NCI-H1105 (cell line): ENCODE measurements at regions not wholly inside any gene's neighbourhood (a gene's known extent, or its start where the extent isn't known, plus 50 kb on each side); places are given as distances from the start of the nearest gene placed in this dataset.
A peak's percentile ranks its signal among the peaks of the same experiment; 100 is the strongest.

ENCODE experiments used
- DNase-seq: peaks from one replicate; lab custom pipeline; 2025; lab: John Stamatoyannopoulos, UW

- DNase-seq: no peak
Observed at GRCh38 chr18:61082976-61083630, 250.1 kb upstream of the CDH20 start.

GRCh38 chr18:61085036-61085435 is 248.2 kb upstream of the CDH20 start:
- no peak for DNase-seq

- no peak for DNase-seq
Observed at GRCh38 chr18:61085761-61086160, 247.5 kb upstream of the CDH20 start.

DNA sequence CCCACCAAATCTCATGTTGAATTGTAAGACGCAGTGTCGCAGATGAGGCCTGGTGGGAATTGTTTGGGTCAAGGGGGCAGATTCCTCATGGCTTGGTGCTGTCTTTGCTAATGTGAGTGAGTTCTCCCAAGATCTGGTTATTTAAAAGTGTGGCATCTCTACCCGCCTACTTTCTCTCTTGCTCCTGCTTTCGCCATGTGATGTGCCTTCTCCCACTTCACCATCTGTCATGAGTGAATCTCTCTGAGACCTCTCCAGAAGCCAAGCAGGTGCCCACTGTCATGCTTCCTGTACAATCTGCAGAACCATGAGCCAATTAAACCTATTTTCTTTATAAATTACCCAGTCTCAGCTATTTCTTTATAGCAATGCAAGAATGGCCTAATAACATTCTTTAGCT is 246.6 kb upstream of the CDH20 start:
- no peak for DNase-seq

DNA sequence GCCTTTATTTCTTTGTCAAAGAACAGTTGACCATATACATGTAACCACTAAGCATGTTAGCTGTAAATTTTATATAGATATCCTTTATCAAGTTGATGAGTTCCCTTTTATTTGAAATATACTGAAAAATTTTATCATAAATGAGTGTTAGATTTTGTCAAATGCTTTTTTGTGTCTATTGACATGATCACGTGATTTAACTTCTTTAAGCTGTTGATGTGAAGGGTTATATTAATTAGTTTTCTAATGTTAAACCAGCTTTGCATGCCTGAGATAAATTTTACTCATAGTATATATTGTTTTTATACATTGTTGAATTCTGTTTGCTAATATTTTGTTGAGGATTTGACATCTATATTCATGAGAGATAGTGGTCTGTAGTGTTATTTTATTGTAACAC is 241.9 kb upstream of the CDH20 start:
- DNase-seq: no peak

DNA sequence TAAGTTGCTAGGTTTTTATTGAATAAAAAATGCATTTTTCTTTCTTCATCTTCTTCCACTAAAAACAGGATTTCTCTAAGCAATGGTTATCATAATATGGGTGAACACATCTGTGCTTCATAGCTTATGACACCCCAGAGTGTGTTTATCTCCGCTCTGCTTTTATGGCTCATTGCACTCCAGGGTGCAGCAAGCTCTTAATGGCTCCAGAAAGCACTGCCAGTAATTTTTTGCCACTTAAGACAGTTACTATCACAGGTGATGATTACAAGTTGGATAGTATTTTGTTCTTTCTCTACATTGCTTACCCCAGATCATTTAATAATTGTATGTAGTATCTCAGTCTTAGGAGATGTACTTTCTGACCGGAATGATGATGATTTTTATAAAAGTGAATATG is 239.3 kb upstream of the CDH20 start:
- DNase-seq: peak; percentile 69

GRCh38 chr18:61096226-61096625 is 237.0 kb upstream of the CDH20 start:
- DNase-seq: no peak

GRCh38 chr18:61107113-61107512 is 226.1 kb upstream of the CDH20 start:
- no peak for DNase-seq

DNA sequence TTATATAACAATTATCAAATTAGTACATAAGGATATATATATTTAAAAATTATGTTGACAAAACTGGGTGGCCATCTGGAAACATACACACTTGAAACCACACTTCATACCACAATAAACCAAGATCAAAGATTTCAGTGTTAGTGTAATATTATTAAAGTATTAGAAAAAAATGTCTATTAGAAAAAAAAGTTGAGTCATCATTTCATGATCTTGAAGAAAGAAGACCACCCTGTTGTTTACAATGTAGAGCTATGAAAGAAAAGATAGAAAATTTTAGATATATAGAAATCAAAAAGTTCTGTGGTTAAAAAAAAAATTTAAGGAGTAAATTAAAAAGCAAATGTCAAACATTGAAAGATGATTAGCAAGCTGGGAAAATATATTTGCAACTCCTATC is 224.5 kb upstream of the CDH20 start:
- no peak for DNase-seq

DNA sequence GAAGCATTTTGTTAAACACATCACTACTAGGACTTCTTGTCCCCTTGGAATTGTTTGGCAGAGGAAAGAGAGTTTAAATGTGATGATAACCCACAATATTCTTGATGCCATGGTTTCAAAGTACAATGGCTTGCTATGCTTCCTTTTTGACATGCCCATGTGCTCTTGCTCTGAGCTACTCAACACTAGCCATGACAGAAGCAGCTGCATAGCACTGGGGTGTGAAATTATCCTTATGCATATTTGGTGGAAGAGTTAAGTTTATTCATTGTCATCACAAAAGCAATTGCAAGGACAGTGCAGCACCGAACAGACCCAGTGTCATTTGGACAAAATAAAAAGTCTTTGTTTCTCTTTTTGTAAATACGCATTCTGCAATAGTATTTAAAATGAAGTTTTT is 209.9 kb upstream of the CDH20 start:
- no peak for DNase-seq

- DNase-seq: peak; percentile 53
Observed at GRCh38 chr18:61127714-61128467, 205.3 kb upstream of the CDH20 start.

DNA sequence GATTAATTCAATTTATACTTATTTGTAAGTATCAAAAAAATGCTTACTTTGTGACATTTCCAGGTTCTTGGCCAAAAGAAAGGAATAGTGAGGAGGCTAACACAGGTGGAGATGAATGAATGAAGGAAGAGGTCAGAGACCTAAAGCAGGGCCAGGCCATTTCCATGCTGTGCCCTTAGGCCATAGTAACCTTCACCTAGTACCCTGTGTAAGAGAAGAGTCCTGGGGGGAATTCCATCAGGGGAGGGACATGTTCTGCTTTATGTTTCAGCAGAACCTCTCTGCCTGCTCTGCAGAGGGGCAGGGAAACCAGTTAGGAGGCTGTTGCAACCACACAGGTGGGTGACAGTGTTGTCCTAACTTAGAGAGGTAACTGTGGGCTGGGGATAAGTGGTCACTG is 204.2 kb upstream of the CDH20 start:
- DNase-seq: no peak

GRCh38 chr18:61132031-61132430 is 201.2 kb upstream of the CDH20 start:
- DNase-seq: no peak

- no peak for DNase-seq
Observed at GRCh38 chr18:61133783-61134182, 199.4 kb upstream of the CDH20 start.

DNA sequence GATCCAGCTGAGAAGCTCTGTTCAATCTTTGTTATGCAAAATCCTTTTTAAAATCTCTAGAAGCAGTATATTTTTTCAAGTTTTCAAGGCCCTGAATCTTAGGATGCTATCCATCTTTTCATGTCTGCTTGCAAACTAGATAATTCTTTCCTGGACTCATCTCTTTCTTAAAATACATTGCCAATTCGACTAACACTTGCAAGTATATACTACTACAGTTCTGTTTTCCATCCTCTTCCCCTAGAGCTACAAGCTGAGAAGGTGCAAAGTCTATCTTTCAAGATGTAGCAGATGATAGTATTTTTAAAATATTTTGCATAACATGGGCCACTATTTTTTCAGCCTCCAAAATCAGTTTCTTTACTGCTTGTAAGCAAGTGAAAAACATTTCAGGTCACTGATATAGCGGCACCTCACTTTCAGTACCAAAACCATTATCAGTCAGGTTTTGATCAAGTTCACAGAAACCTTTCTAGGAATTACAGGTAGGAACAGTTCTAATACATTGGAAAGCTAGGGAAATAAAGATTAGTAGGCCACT is 196.4 kb upstream of the CDH20 start:
- DNase-seq: no peak

DNA sequence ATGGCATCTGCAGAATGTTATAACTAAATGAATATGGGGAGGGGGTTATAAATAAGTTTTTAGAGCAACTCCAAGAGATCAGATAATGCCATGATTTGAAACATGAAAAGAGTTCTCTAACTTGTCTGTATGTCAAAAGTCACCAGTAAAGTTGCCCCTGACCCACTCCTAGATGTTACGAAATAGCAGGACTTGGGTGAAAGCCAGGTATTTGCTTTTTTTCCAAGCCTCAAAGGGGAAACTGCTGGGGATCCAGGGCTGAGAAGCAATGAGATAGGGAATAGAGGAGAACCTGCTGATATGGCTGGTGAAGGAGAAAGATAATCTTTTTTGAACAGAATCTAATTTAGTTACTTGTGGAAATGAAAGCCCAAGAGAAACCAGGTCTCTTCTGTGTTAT is 191.5 kb upstream of the CDH20 start:
- no peak for DNase-seq

GRCh38 chr18:61148322-61148721 is 184.9 kb upstream of the CDH20 start:
- DNase-seq: no peak

DNA sequence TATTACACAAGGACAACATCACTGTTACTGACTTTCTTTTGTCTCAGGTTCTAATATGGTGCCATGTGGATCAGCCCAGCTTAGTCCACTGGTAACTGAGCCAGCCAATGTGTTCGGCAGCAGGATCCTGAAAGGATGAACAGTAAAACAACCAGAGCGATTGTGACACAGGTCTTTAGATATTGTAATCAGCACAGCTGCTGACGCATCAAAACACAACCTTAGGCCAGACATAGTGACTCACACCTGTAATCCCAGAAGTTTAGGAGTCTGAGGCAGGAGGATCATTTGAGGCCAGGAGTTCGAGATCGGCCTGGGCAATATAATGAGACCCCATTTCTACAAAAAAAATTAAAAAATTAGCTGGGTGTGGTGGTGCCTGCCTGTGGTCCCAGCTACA is 183.4 kb upstream of the CDH20 start:
- DNase-seq: no peak

- no peak for DNase-seq
Observed at GRCh38 chr18:61153571-61153970, 179.7 kb upstream of the CDH20 start.

GRCh38 chr18:61154866-61155265 is 178.4 kb upstream of the CDH20 start:
- no peak for DNase-seq

- DNase-seq: no peak
Observed at GRCh38 chr18:61155586-61155985, 177.6 kb upstream of the CDH20 start.

- no peak for DNase-seq
Observed at GRCh38 chr18:61157451-61157850, 175.8 kb upstream of the CDH20 start.

GRCh38 chr18:61159246-61159645 is 174.0 kb upstream of the CDH20 start:
- DNase-seq: no peak

GRCh38 chr18:61164321-61164720 is 168.9 kb upstream of the CDH20 start:
- DNase-seq: no peak
